ENCODE measurements at regions not wholly inside any gene's neighbourhood (a gene's known extent, or its start where the extent isn't known, plus 50 kb on each side); places are given as distances from the start of the nearest gene placed in this dataset.

DNA sequence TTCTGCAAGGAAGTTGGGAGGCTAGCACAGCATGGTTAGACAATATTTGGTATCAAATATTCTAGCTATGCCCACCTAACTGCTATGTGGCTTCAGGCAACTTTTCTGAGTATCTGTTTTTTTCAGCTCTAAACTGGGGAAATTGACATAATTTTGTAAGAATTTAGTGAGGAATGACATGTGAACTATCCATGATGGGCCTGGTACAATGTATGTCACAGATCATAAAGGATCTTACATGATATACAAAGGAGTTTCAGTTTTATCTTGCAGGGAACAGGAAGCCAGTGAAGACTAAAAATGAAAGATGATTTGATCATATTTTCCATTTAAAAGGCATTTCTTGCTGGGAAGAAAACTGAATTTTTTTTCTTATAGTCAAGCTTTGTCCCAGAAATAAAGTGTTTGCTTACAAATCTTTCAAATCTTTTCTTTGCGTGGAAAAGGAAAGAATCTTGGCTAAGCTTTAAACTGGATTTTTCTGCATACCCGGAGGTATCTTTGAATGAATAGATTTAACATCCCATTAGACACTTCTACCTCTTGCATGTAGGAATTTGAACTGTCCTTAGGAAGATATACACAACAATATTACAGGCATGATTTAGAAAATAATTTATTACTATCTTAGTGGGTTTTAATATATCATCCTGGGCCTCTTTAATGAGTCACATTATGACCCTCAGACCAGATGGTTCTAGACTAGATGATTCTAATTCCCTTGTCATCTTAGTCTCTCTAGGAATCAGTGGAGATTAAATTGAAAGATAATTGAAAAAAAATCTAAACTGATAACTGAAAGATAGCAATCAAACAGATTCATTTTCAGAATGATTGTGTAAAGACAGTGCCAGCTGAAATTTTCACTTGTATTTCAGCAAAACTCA lies 436.0 kb upstream of the THBS1 start:
- H3K27ac ChIP-seq (ENCODE audit: low read depth, low read length), result no peak overlapping the region
- no peaks in the 10 kb centered on the region for H3K9me3 ChIP-seq (ENCODE audit: insufficient read depth, low read length)
- no peaks in the 10 kb centered on the region for H3K9me2 ChIP-seq (replicated peaks; ENCODE audit: insufficient read depth, low read length)
- TF ChIP-seq, protein P1, sequence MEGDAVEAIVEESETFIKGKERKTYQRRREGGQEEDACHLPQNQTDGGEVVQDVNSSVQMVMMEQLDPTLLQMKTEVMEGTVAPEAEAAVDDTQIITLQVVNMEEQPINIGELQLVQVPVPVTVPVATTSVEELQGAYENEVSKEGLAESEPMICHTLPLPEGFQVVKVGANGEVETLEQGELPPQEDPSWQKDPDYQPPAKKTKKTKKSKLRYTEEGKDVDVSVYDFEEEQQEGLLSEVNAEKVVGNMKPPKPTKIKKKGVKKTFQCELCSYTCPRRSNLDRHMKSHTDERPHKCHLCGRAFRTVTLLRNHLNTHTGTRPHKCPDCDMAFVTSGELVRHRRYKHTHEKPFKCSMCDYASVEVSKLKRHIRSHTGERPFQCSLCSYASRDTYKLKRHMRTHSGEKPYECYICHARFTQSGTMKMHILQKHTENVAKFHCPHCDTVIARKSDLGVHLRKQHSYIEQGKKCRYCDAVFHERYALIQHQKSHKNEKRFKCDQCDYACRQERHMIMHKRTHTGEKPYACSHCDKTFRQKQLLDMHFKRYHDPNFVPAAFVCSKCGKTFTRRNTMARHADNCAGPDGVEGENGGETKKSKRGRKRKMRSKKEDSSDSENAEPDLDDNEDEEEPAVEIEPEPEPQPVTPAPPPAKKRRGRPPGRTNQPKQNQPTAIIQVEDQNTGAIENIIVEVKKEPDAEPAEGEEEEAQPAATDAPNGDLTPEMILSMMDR (IDR thresholded peaks at IDR 0.05; ENCODE audit: insufficient read depth, low read length, poor library complexity, severe bottlenecking), result no peak
- no peak for TF ChIP-seq EZH2phosphoT487 (conservative IDR thresholded peaks at IDR 0.05; ENCODE audit: low read length)
- H3K79me2 ChIP-seq (ENCODE audit: insufficient read depth, low read length), result no peaks in the 10 kb centered on the region
- H3K27me3 ChIP-seq (ENCODE audit: low read length), result no peaks in the 10 kb centered on the region
- no peaks in the 10 kb centered on the region for H3F3A ChIP-seq (ENCODE audit: insufficient read depth)
- no peaks in the 10 kb centered on the region for H4K20me1 ChIP-seq (ENCODE audit: low read depth, low read length)
- H3K9ac ChIP-seq (ENCODE audit: low read length), result no peak overlapping the region
- no peaks in the 10 kb centered on the region for H3K36me3 ChIP-seq (ENCODE audit: low read length)
- H3K4me3 ChIP-seq (ENCODE audit: insufficient read depth, low read length, poor library complexity, severe bottlenecking), result no peak overlapping the region
- H2AFZ ChIP-seq (ENCODE audit: low read depth, low read length, severe bottlenecking), result no peak overlapping the region
- no peak overlapping the region for H3K4me2 ChIP-seq (ENCODE audit: low read depth, low read length, poor library complexity, severe bottlenecking)

DNA sequence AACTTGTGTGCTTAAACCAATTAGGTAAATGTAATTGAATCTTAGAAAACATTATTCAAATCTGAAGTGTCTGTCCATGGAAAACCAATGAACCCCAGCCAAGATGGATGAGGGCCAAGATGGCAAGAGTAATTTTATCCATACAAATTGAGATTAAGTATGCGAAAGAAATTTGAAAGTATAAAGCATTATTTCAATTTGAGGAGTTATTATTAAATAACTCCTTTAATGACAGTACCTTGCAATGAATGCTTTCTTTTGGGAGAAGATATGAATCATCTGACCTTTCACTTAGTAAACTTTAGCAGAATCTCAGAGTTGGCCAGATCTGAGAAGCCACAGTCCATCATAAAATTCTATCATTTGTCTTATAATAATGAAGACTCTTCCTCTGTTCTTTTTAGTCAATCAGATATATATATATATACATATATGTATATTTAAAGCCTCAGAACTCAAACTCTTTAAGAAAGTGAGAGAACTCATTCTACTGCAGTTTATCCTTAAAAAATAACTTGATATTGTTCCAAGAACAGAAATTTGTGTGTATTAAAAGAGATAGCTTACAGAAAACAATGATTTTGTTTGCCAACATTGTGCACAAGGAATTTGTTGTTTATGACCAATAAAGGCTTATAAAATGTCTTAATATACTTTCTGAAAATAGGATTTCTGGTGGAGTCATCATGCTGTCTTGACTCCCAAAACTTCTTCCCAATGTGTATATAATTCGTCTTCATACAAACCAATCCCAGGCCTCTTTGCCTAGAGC lies 434.8 kb upstream of the THBS1 start:
- no peaks in the 10 kb centered on the region for H3K9me2 ChIP-seq (replicated peaks; ENCODE audit: insufficient read depth, low read length)
- H3K9me3 ChIP-seq (ENCODE audit: insufficient read depth, low read length), result no peaks in the 10 kb centered on the region
- no peaks in the 10 kb centered on the region for H4K20me1 ChIP-seq (ENCODE audit: low read depth, low read length)
- TF ChIP-seq, protein P1 (IDR thresholded peaks at IDR 0.05; ENCODE audit: insufficient read depth, low read length, poor library complexity, severe bottlenecking), result no peak
- TF ChIP-seq EZH2phosphoT487 (conservative IDR thresholded peaks at IDR 0.05; ENCODE audit: low read length), result no peak
- H3K27ac ChIP-seq (ENCODE audit: low read depth, low read length), result no peak overlapping the region
- no peaks in the 10 kb centered on the region for H3F3A ChIP-seq (ENCODE audit: insufficient read depth)
- H3K79me2 ChIP-seq (ENCODE audit: insufficient read depth, low read length), result no peaks in the 10 kb centered on the region
- no peak overlapping the region for H3K9ac ChIP-seq (ENCODE audit: low read length)
- no peaks in the 10 kb centered on the region for H3K27me3 ChIP-seq (ENCODE audit: low read length)
- no peak overlapping the region for H3K4me3 ChIP-seq (ENCODE audit: insufficient read depth, low read length, poor library complexity, severe bottlenecking)
- H2AFZ ChIP-seq (ENCODE audit: low read depth, low read length, severe bottlenecking), result no peak overlapping the region
- H3K4me2 ChIP-seq (ENCODE audit: low read depth, low read length, poor library complexity, severe bottlenecking), result no peak overlapping the region
- no peaks in the 10 kb centered on the region for H3K36me3 ChIP-seq (ENCODE audit: low read length)

DNA sequence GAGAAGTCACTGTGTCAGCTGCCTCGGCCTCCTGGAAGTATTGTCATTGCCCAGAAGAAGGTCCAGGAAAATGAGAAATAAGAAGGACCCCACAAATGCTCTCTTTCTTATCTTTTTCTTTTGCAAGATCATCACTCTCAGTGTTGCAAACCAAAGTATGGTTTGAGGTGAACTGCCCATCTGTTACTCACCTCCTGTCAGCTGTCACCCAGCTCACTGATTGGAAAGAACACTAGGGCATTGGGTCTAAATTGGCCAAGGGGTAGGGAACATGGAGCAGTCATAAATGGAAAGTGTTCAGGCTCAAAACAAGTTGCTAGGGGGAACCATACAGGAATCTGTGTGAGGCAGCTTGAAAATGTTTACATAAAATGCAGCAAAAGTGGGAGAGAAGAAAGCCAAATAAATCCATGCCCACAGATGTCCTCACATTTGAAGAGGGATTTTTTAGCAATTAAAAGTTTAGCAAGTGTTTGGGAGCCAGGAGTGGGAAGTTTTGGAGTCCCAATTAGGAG lies 431.2 kb upstream of the THBS1 start:
- Histone ChIP-seq H3K4me2 (ENCODE audit: low read depth, low read length, poor library complexity, severe bottlenecking) (no peak overlapping the region), H3K27me3 (ENCODE audit: low read length) (no peaks in the 10 kb centered on the region), H3K79me2 (ENCODE audit: insufficient read depth, low read length) (no peaks in the 10 kb centered on the region), H3K9me2 (replicated peaks; ENCODE audit: insufficient read depth, low read length) (no peaks in the 10 kb centered on the region), H3K9me3 (ENCODE audit: insufficient read depth, low read length) (no peaks in the 10 kb centered on the region), H4K20me1 (ENCODE audit: low read depth, low read length) (no peaks in the 10 kb centered on the region), H3K4me3 (ENCODE audit: insufficient read depth, low read length, poor library complexity, severe bottlenecking) (no peak overlapping the region), H3K9ac (ENCODE audit: low read length) (no peak overlapping the region), H3F3A (ENCODE audit: insufficient read depth) (no peaks in the 10 kb centered on the region), H3K27ac (ENCODE audit: low read depth, low read length) (no peak overlapping the region), H3K36me3 (ENCODE audit: low read length) (no peaks in the 10 kb centered on the region), H2AFZ (ENCODE audit: low read depth, low read length, severe bottlenecking) (no peak overlapping the region)
- no peak for TF ChIP-seq EZH2phosphoT487 (conservative IDR thresholded peaks at IDR 0.05; ENCODE audit: low read length)
- TF ChIP-seq, protein P1 (IDR thresholded peaks at IDR 0.05; ENCODE audit: insufficient read depth, low read length, poor library complexity, severe bottlenecking), result no peak

All from SU-DHL-6 (cell line).